ENCODE measurements at regions not wholly inside any gene's neighbourhood (a gene's known extent, or its start where the extent isn't known, plus 50 kb on each side); places are given as distances from the start of the nearest gene placed in this dataset.
A peak's percentile ranks its signal among the peaks of the same experiment; 100 is the strongest.
"Not testable (repeated sequence)": the region's sequence is repeated elsewhere in the genome, so short reads cannot be mapped to it uniquely, and the experiment has no call there.

DNA sequence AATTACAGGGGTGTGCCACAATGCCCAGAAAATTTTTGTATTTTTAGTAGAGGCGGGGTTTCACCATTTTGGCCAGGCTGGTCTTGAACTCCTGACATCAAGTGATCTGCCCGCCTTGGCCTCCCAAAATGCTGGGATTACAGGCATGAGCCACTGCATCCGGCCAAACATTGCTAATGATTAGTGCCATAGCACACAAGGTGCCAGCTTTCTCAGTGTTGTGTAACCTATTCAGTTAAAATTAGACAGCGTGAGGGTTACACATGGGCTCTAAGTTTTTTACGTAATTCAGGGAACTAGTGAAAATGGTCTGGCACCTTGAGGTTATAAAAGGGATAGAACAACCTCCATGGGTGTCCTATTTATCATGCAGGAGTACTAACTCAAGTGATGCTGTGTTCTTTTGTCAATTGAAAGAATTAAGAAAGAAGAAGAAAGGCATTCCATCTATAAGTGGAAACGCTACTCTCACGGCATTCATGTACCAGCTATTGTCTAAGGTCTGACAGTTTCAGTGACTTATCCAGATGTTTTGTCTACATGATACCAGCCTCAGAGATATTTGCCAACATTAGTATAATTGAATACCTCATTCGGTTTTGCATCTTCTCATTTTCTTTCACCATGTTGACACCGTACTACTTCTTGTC, 84.7 kb downstream of the EOMES start:
- H3K4me1 Mint-ChIP-seq = peaks cover 6% of the 10 kb centered on the region
- no peak overlapping the region for H3K27ac Mint-ChIP-seq
- no peaks in the 10 kb centered on the region for H3K36me3 Mint-ChIP-seq (ENCODE audit: low read depth)

DNA sequence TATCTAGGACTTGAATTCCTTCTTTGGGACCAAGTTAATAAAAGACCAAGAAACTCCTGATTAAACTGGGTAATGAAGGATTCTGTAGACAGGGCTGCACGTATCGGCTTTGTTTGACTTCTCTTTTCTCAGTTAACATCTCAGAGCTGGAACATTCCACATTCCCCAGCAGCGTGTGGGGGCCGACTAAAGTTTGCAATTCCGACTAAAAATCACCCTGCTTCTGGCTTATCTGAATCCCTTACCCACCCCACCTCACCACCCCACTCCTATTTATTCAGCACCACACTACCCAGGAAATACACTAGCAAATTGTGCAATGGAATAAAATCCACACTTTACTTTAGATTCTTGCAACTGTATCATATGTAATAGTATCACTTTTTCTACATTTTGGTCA, 87.1 kb downstream of the EOMES start:
- H3K9me3 Mint-ChIP-seq; H3K4me3 Mint-ChIP-seq; H3K27ac Mint-ChIP-seq; H3K4me1 Mint-ChIP-seq; DNase-seq; H3K27me3 Mint-ChIP-seq (ENCODE audit: low read depth, poor library complexity); H3K36me3 Mint-ChIP-seq (ENCODE audit: low read depth): not testable (repeated sequence)

More for the DNA sequence above, 84.7 kb downstream of the EOMES start:
- Mint-ChIP-seq H3K27me3 (ENCODE audit: low read depth, poor library complexity) (peaks cover 6% of the 10 kb centered on the region), H3K4me3 (no peak overlapping the region), H3K9me3 (no peaks in the 10 kb centered on the region)
- no peak for DNase-seq
- TF ChIP-seq, protein P1, sequence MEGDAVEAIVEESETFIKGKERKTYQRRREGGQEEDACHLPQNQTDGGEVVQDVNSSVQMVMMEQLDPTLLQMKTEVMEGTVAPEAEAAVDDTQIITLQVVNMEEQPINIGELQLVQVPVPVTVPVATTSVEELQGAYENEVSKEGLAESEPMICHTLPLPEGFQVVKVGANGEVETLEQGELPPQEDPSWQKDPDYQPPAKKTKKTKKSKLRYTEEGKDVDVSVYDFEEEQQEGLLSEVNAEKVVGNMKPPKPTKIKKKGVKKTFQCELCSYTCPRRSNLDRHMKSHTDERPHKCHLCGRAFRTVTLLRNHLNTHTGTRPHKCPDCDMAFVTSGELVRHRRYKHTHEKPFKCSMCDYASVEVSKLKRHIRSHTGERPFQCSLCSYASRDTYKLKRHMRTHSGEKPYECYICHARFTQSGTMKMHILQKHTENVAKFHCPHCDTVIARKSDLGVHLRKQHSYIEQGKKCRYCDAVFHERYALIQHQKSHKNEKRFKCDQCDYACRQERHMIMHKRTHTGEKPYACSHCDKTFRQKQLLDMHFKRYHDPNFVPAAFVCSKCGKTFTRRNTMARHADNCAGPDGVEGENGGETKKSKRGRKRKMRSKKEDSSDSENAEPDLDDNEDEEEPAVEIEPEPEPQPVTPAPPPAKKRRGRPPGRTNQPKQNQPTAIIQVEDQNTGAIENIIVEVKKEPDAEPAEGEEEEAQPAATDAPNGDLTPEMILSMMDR (IDR thresholded peaks at IDR 0.05) = no peak

DNA sequence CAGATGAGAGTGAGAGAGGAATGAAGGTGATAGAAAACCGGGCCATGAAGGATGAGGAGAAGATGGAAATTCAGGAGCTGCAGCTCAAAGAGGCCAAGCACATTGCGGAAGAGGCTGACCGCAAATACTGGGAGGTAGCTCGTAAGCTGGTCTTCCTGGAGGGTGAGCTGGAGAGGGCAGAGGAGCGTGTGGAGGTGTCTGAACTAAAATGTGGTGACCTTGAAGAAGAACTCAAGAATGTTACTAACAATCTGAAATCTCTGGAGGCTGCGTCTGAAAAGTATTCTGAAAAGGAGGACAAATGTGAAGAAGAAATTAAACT, 88.9 kb downstream of the EOMES start:
- Mint-ChIP-seq H3K4me3 (peak overlapping the region; percentile 91), H3K27ac (no peak overlapping the region), H3K27me3 (ENCODE audit: low read depth, poor library complexity) (peaks cover 9% of the 10 kb centered on the region), H3K36me3 (ENCODE audit: low read depth) (no peaks in the 10 kb centered on the region), H3K9me3 (no peaks in the 10 kb centered on the region), H3K4me1 (peaks cover 6% of the 10 kb centered on the region)
- DNase-seq = no peak
- TF ChIP-seq, protein P1 (IDR thresholded peaks at IDR 0.05) = no peak

DNA sequence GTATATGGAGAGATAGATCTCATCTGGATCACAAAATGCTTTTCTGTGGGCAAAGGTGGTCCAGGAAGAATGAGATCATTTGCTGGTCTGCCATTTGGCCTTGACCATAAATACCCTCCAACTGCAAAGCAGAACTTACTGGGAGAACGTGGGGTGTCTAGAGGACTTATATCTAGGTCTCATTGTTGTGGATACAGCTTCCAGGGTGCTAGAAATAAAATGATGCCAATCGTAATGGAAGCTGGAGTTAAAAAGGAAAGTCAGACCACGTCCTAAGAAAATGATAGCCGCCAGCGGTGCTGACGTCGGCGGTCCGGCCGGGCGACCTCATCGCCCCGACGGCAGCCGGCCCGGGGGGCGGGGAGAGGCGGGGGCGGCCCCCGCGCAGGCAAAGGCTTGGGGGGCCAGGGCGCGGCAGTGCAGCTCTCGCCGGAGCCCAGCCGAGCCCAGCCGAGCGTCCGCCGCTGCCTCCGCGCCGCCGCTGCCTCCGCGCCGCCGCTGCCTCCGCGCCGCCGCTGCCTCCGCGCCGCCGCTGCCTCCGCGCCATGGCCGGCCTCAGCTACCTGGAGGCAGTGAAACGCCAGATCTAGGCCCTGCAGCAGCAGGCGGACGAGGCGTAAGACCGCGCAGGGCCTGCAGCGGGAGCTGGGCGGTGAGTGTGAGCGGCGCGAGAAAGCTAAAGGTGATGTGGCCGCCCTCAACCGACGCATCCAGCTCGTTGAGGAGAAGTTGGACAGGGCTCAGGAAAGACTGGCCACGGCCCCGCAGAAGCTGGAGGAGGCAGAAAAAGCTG, 89.5 kb downstream of the EOMES start:
- H3K27ac Mint-ChIP-seq = no peak overlapping the region
- H3K4me3 Mint-ChIP-seq = peak overlapping the region; percentile 91
- peaks cover 6% of the 10 kb centered on the region for H3K4me1 Mint-ChIP-seq
- no peaks in the 10 kb centered on the region for H3K36me3 Mint-ChIP-seq (ENCODE audit: low read depth)
- no peaks in the 10 kb centered on the region for H3K9me3 Mint-ChIP-seq
- DNase-seq = peak; percentile 46
- peaks cover 9% of the 10 kb centered on the region for H3K27me3 Mint-ChIP-seq (ENCODE audit: low read depth, poor library complexity)
- TF ChIP-seq, protein P1 (IDR thresholded peaks at IDR 0.05) = no peak

DNA sequence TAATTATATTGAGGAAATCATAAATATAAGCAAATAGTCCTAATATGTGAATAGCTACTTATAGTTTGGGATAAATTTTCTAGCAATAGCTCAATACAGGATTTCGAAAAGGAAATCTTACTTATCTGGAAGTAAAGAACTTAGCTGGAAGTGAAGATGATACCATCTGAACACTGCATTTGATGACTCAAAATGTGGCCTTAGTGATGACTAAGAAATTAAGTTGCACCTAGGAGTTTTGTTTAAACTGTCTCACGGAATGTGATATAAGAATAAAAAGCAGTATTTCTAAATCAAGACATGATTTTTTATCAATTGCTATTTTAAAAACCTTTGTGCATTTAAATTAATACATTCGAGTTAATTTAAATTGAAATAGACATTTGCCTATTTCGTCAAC, 91.2 kb downstream of the EOMES start:
- no peak overlapping the region for H3K27ac Mint-ChIP-seq
- H3K36me3 Mint-ChIP-seq (ENCODE audit: low read depth) = no peaks in the 10 kb centered on the region
- TF ChIP-seq, protein P1 (IDR thresholded peaks at IDR 0.05) = no peak
- peaks cover 6% of the 10 kb centered on the region for H3K27me3 Mint-ChIP-seq (ENCODE audit: low read depth, poor library complexity)
- H3K4me3 Mint-ChIP-seq = no peak overlapping the region
- DNase-seq = no peak
- H3K4me1 Mint-ChIP-seq = peaks cover 13% of the 10 kb centered on the region
- no peaks in the 10 kb centered on the region for H3K9me3 Mint-ChIP-seq

DNA sequence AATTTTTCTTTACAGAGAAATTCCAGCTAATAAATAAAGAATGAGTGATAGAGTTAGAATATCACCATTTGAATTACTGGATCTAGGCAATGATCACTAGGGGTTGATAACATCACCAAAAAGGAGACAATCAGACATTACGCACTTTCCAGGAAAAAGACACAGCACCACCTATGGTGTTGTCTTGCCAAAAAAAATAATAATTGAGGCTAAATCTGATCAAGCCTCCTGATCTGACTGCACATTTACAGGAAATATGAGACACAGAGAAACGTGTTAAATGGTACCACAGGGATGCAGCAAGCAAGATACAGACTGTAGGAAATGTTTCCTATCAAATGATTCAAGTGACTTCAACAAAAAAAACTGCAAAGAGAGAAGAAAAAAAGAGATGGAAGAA, 92.8 kb downstream of the EOMES start:
- H3K4me1 Mint-ChIP-seq = peaks cover 13% of the 10 kb centered on the region
- H3K9me3 Mint-ChIP-seq = no peaks in the 10 kb centered on the region

More for the DNA sequence above, 92.8 kb downstream of the EOMES start:
- Mint-ChIP-seq H3K36me3 (ENCODE audit: low read depth) (no peaks in the 10 kb centered on the region), H3K4me3 (no peak overlapping the region), H3K27me3 (ENCODE audit: low read depth, poor library complexity) (peaks cover 6% of the 10 kb centered on the region), H3K27ac (no peak overlapping the region)
- TF ChIP-seq, protein P1 (IDR thresholded peaks at IDR 0.05) = no peak
- DNase-seq = no peak

Measured in nephron progenitor cell (in vitro differentiated cells).